B cell (primary cell): ENCODE measurements at regions not wholly inside any gene's neighbourhood (a gene's known extent, or its start where the extent isn't known, plus 50 kb on each side); places are given as distances from the start of the nearest gene placed in this dataset.

ENCODE experiments used
- ATAC-seq: fragments of 200-7000 bp; cut with Tn5 transposase; one replicate; pipeline ENCODE4 v1.10.0; 2021; ENCODE audit warnings: low read depth, mild to moderate bottlenecking, moderate number of reproducible peaks, moderate library complexity
- CTCF ChIA-PET: fragments of 350-600 bp; sonication (Branson Sonifier 250); formaldehyde crosslinking; loops from one replicate; lab custom pipeline; 2021; ENCODE audit warnings: antibody characterized with exemption, inconsistent platforms; lab: Charles Lee
- POLR2A ChIA-PET: fragments of 350-600 bp; sonication (Branson Sonifier 250); formaldehyde crosslinking; loops from one replicate; lab custom pipeline; 2021; ENCODE audit warnings: antibody characterized with exemption; lab: Charles Lee
- DNase-seq: peaks from one replicate; pipeline ENCODE4 v3.0.0; 2013
- H2AFZ ChIP-seq: 2 replicates; pipeline ENCODE4 v1.6.1; 2012; ENCODE audit warnings: mild to moderate bottlenecking, low read depth, low read length; ENCODE audit not compliant: insufficient read depth, poor library complexity, severe bottlenecking
- H3K27ac ChIP-seq, 2 donors: 1 replicate in 1 of 2; 2 replicates in 1 of 2; pipeline ENCODE4 v1.5.1; 2012 to 2013; ENCODE audit warnings: low read length in 2 of 2, mild to moderate bottlenecking in 2 of 2, moderate library complexity in 1 of 2
- H3K27me3 ChIP-seq, 4 experiments: fragments of 200-600 bp in 1 of 4; sonication (generic) in 1 of 4; replicated peaks in 1 of 4; 1 replicate in 2 of 4; 2 replicates in 2 of 4; pipeline versions ENCODE4 v1.6.1 to v1.7.0; 2013 to 2016; ENCODE audit warnings: low read length in 3 of 4, mild to moderate bottlenecking in 2 of 4, mixed read lengths in 1 of 4, moderate library complexity in 1 of 4; ENCODE audit not compliant: insufficient read depth in 4 of 4, control insufficient read depth in 3 of 4; ENCODE audit errors: control extremely low read depth in 1 of 4
- H3K36me3 ChIP-seq, 2 experiments: replicated peaks in 1 of 2; 1 replicate in 1 of 2; 2 replicates in 1 of 2; pipeline versions ENCODE4 v1.6.1 to v1.7.1; 2013; ENCODE audit warnings: low read length in 1 of 2; ENCODE audit not compliant: insufficient read depth in 2 of 2, control insufficient read depth in 1 of 2; ENCODE audit errors: control extremely low read depth in 1 of 2, extremely low read depth in 1 of 2
- H3K4me1 ChIP-seq, 2 donors: fragments of 200-600 bp in 1 of 2; sonication (generic) in 1 of 2; 1 replicate in 1 of 2; 2 replicates in 1 of 2; pipeline versions ENCODE4 v1.5.1 to v1.6.1; 2013 to 2017; ENCODE audit warnings: low read length in 2 of 2; ENCODE audit not compliant: control insufficient read depth in 2 of 2, insufficient read depth in 2 of 2
- H3K4me2 ChIP-seq: replicated peaks from 2 replicates; pipeline ENCODE3; 2012; ENCODE audit warnings: mild to moderate bottlenecking, low read depth, low read length; ENCODE audit not compliant: poor library complexity, severe bottlenecking
- H3K4me3 ChIP-seq, 5 experiments: fragments of 200-600 bp in 1 of 5; sonication (generic) in 1 of 5; 1 replicate in 3 of 5; 2 replicates in 2 of 5; pipeline versions ENCODE4 v1.5.1 to v1.7.0; 2011 to 2016; ENCODE audit warnings: low read length in 4 of 5, mild to moderate bottlenecking in 4 of 5, low read depth in 2 of 5, control low read depth in 1 of 5, moderate library complexity in 1 of 5; ENCODE audit not compliant: insufficient read depth in 1 of 5; ENCODE audit errors: control extremely low read depth in 1 of 5, extremely low read depth in 1 of 5
- H3K79me2 ChIP-seq: fragments of 200-600 bp; sonication (generic); one replicate; pipeline ENCODE4 v1.6.0; 2016; ENCODE audit warnings: low read length; ENCODE audit not compliant: control insufficient read depth, insufficient read depth
- H3K9ac ChIP-seq: fragments of 200-600 bp; sonication (generic); 2 replicates; pipeline ENCODE4 v1.6.1; 2017; ENCODE audit warnings: mild to moderate bottlenecking, low read length, moderate library complexity
- H3K9me3 ChIP-seq, 3 donors: one replicate each; pipeline versions ENCODE4 v1.6.1 to v1.7.1; 2013; ENCODE audit warnings: low read length in 2 of 3; ENCODE audit not compliant: control insufficient read depth in 2 of 3, insufficient read depth in 1 of 3; ENCODE audit errors: control extremely low read depth in 1 of 3
- H4K20me1 ChIP-seq: 2 replicates; pipeline ENCODE4 v1.6.0; 2012; ENCODE audit warnings: mild to moderate bottlenecking, low read length; ENCODE audit not compliant: insufficient read depth, control insufficient read depth, poor library complexity, severe bottlenecking
- H3K27ac Mint-ChIP-seq: one replicate; pipeline ENCODE4 v1.8.0; 2021; ENCODE audit warnings: mixed read lengths
- H3K27me3 Mint-ChIP-seq: one replicate; pipeline ENCODE4 v1.8.0; 2021; ENCODE audit warnings: mixed read lengths
- H3K4me1 Mint-ChIP-seq: one replicate; pipeline ENCODE4 v1.8.0; 2021; ENCODE audit warnings: mixed read lengths
- H3K4me3 Mint-ChIP-seq: one replicate; pipeline ENCODE4 v1.8.0; 2021; ENCODE audit warnings: mixed read lengths
- H3K9me3 Mint-ChIP-seq: one replicate; pipeline ENCODE4 v1.8.0; 2022; ENCODE audit warnings: mixed read lengths; ENCODE audit not compliant: insufficient read depth
- EZH2 ChIP-seq: IDR thresholded peaks from 2 replicates; pipeline ENCODE4 v1.6.1; 2012; ENCODE audit warnings: borderline replicate concordance, low read depth, mild to moderate bottlenecking, moderate library complexity, low read length; ENCODE audit not compliant: insufficient read depth, poor library complexity, severe bottlenecking
- WGBS: methylation state at CpG from one replicate; pipeline ENCODE4 v1.1.5; 2013; ENCODE audit warnings: missing lambda C conversion rate; ENCODE audit not compliant: insufficient coverage; 5-methylcytosine and 5-hydroxymethylcytosine counted together
- intact Hi-C: fragments of 100-400 bp; cut with micrococcal nuclease; formaldehyde crosslinking; loops from one replicate; pipeline ENCODE4 v1.10.0; 2022
- TF ChIP-seq, protein P1 (sequence below): fragments of 200-600 bp; IDR thresholded peaks from one replicate; pipeline ENCODE4 v1.8.0; 2022; ENCODE audit warnings: antibody characterized with exemption, mild to moderate bottlenecking

DNA sequence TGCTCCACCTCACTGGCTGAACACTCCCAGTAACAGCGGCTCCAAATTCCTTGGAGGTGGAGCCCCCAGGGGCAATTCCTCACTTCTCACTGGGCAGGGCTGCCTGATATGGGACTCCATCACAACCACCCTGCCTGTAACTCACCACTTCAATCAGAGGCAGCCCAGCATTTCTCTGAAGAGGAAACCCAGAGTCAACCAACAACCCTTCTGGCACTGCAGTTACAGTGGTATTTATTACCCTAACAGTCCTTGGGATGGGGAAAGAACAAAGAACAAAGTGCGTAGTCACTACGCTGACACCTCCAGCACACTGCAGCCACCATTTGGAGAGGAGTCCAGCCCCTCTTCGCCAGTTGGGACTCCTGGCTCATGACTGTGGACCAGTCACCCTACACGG lies 85.7 kb upstream of the GALNT13 start:
- DNase-seq (no peak), ATAC-seq (no peak)
- Mint-ChIP-seq H3K4me3 (no peak overlapping the region), H3K27me3 (no peaks in the 10 kb centered on the region), H3K4me1 (no peaks in the 10 kb centered on the region), H3K27ac (no peak overlapping the region), H3K9me3 (peaks cover 3% of the 10 kb centered on the region)
- H3K27me3 ChIP-seq, result no peaks in the 10 kb centered on the region
- peaks cover 0 to 21% (median 3%) of the 10 kb centered on the region in 3 donors for H3K9me3 ChIP-seq
- POLR2A ChIA-PET, result no interaction called here
- H3K9ac ChIP-seq, result no peak overlapping the region
- H2AFZ ChIP-seq, result no peak overlapping the region
- TF ChIP-seq, protein P1, sequence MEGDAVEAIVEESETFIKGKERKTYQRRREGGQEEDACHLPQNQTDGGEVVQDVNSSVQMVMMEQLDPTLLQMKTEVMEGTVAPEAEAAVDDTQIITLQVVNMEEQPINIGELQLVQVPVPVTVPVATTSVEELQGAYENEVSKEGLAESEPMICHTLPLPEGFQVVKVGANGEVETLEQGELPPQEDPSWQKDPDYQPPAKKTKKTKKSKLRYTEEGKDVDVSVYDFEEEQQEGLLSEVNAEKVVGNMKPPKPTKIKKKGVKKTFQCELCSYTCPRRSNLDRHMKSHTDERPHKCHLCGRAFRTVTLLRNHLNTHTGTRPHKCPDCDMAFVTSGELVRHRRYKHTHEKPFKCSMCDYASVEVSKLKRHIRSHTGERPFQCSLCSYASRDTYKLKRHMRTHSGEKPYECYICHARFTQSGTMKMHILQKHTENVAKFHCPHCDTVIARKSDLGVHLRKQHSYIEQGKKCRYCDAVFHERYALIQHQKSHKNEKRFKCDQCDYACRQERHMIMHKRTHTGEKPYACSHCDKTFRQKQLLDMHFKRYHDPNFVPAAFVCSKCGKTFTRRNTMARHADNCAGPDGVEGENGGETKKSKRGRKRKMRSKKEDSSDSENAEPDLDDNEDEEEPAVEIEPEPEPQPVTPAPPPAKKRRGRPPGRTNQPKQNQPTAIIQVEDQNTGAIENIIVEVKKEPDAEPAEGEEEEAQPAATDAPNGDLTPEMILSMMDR, result no peak
- no peak for TF ChIP-seq EZH2
- H3K36me3 ChIP-seq, result no peaks in the 10 kb centered on the region
- no peak overlapping the region for H3K27ac ChIP-seq
- WGBS, result 90% methylated on average over 5 of the region's 5 CpGs
- intact Hi-C loops, result no loop called here
- H4K20me1 ChIP-seq, result no peaks in the 10 kb centered on the region
- H3K4me1 ChIP-seq, result no peaks in the 10 kb centered on the region
- H3K4me2 ChIP-seq, result no peak overlapping the region
- H3K79me2 ChIP-seq, result no peaks in the 10 kb centered on the region
- CTCF ChIA-PET, result no interaction called here
- no peak overlapping the region for H3K4me3 ChIP-seq

DNA sequence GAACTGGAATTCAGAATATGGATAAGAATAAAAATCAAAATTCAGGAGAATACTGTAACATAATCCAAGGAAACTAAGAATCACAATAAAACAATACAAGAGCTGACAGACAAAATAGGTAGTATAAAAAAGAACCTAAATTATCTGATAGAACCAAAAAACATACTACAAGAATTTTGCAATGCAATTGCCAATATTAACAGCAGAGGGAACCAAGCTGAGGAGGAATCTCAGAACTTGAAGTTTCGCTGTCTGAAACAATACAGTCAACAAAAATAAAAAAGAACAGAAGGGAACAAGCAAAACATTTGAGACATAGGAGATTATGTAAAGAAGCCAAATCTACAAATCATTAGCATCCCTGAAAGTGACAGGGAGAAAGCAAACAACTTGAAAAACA lies 84.1 kb upstream of the GALNT13 start:
- intact Hi-C loops, result no loop called here
- CTCF ChIA-PET, result no interaction called here
- H4K20me1 ChIP-seq, result no peaks in the 10 kb centered on the region

More for the DNA sequence above, 84.1 kb upstream of the GALNT13 start:
- TF ChIP-seq, protein P1, result no peak
- no peak for TF ChIP-seq EZH2
- peaks cover 0 to 21% (median 3%) of the 10 kb centered on the region in 3 donors for H3K9me3 ChIP-seq
- POLR2A ChIA-PET, result no interaction called here
- H3K27me3 ChIP-seq, result no peaks in the 10 kb centered on the region
- DNase-seq (no peak), ATAC-seq (no peak)
- Mint-ChIP-seq H3K27me3 (no peaks in the 10 kb centered on the region), H3K4me3 (no peak overlapping the region), H3K27ac (no peak overlapping the region), H3K4me1 (no peaks in the 10 kb centered on the region), H3K9me3 (peaks cover 5% of the 10 kb centered on the region)
- no peak overlapping the region for H3K27ac ChIP-seq
- WGBS, result no CpG with 5 or more reads among the region's 1 CpG
- H3K4me2 ChIP-seq, result no peak overlapping the region
- no peak overlapping the region for H3K4me3 ChIP-seq
- no peak overlapping the region for H3K9ac ChIP-seq
- no peaks in the 10 kb centered on the region for H3K79me2 ChIP-seq
- no peaks in the 10 kb centered on the region for H3K4me1 ChIP-seq
- H2AFZ ChIP-seq, result no peak overlapping the region
- no peaks in the 10 kb centered on the region for H3K36me3 ChIP-seq
